ENCODE measurements at regions not wholly inside any gene's neighbourhood (a gene's known extent, or its start where the extent isn't known, plus 50 kb on each side); places are given as distances from the start of the nearest gene placed in this dataset.

GRCh38 chr1:98017184-98017583, 96.3 kb upstream of the DPYD start:
- DNase-seq (ENCODE audit: low read depth in 4 of 4, low spot score in 3 of 4), result no peak

DNA sequence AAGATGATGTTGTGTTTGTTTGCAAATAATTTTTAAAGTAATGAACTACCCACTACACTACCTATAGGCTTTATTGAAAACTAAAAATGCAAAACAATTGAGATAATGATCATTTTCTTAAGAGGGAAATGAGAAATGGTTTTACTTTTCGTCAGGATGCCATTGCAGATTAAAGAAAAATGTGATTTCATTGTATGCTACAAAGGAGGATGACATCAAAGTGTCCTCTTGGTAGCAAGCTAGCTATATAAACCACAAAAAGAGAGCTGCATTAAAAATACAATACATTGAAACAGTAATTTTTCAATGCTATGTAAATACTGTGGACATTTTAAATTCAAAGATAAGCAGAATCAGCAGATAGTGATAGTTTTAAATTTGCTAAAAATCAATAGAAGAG, 87.5 kb upstream of the DPYD start:
- no peak for DNase-seq (ENCODE audit: low read depth in 4 of 4, low spot score in 3 of 4)

- DNase-seq (ENCODE audit: low read depth in 4 of 4, low spot score in 3 of 4), result no peak
Measured at GRCh38 chr1:98005326-98006010, 84.6 kb upstream of the DPYD start.

- DNase-seq (ENCODE audit: low read depth in 4 of 4, low spot score in 3 of 4), result no peak
Measured at GRCh38 chr1:98003442-98003841, 82.6 kb upstream of the DPYD start.

DNA sequence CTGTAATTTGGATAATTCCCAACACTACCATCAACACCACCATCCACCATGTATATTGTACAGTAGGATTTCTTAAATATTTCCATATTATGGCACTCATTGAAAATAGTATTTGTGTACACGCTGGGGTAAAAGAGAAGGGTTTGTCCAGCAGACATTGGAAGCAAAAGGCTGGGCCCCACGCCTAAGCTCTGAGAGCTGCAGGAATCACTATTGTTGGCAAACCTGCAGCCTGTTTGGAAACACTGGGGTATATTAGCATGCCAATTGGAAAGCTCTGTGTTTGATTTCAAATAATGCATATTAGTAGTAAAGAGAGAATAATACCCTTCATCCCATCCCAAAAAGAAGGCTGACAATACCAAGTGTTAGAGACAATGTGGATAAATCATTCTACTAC, 81.5 kb upstream of the DPYD start:
- DNase-seq (ENCODE audit: low read depth in 4 of 4, low spot score in 3 of 4), result no peak

- DNase-seq (ENCODE audit: low read depth in 4 of 4, low spot score in 3 of 4), result no peak
Measured at GRCh38 chr1:98001764-98002163, 80.9 kb upstream of the DPYD start.

DNA sequence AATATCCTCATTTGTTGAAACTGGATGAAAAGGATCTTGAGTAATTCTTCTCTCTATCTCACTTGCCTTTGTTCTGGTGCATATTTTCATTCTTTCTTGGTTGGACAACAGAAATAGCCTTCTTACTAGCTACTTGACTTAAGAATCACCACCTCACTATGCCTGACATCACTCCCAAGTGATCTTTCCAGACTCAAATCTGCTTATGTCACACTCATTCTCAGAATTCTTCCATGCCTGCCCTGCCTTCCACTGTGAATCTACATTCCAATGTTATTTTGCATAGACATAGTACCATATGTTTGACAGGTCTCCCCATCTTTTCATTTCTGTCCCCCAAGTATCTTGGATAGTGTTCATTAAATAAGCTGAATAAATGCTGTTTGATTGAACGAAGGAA, 78.5 kb upstream of the DPYD start:
- no peak for DNase-seq (ENCODE audit: low read depth in 4 of 4, low spot score in 3 of 4)

- no peak for DNase-seq (ENCODE audit: low read depth in 4 of 4, low spot score in 3 of 4)
Measured at GRCh38 chr1:97996880-97997279, 76.0 kb upstream of the DPYD start.

- no peak for DNase-seq (ENCODE audit: low read depth in 4 of 4, low spot score in 3 of 4)
Measured at GRCh38 chr1:97989094-97989680, 68.4 kb upstream of the DPYD start.

- no peak for DNase-seq (ENCODE audit: low read depth in 4 of 4, low spot score in 3 of 4)
Measured at GRCh38 chr1:97986041-97987005, 65.5 kb upstream of the DPYD start.

GRCh38 chr1:97983126-97983525, 62.3 kb upstream of the DPYD start:
- no peak for DNase-seq (ENCODE audit: low read depth in 4 of 4, low spot score in 3 of 4)

DNA sequence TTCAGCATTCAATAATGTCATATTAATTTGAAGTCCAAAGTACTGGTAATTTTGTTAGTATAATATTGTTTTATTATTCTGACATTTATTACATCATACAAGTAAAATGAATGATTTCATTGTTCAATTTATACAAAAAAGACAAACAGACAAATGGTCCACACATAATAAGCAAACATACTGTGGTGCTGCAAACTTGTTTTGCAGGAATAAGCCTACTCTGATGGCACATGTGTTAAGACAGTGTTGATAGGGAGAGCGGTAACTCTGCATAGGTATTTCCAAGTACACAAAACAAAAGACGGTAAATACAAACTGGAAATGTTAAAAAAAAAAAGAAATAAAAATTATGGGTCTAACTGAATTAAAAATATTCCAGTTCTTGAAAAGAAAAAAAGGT, 59.7 kb upstream of the DPYD start:
- DNase-seq (ENCODE audit: low read depth in 4 of 4, low spot score in 3 of 4), result no peak

DNA sequence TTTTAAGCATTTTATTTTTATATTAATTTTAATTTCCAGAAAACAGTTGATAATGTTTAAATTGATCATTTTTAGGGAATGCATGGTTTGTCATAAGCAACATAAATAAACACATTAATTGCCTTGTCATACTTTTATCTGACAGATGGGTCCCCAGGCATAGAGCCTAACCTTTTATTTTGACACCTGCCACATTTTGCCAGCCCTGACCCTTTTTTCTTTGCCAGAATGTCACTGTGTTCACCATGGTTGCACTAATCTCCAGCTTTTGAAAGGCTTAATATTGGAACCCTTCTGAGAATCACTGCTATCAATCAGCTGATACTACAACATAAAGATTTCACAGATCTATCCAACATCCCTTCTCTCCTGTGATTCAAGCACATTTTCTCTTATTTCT, 56.0 kb upstream of the DPYD start:
- DNase-seq (ENCODE audit: low read depth in 4 of 4, low spot score in 3 of 4), result no peak
